Neuronal stem cell (in vitro differentiated cells): ENCODE measurements at regions not wholly inside any gene's neighbourhood (a gene's known extent, or its start where the extent isn't known, plus 50 kb on each side); places are given as distances from the start of the nearest gene placed in this dataset.

Experiments used
- DNase-seq: peaks from one replicate; pipeline ENCODE4 v3.0.0-alpha.2; 2013; ENCODE audit warnings: low spot score
- H2AFZ ChIP-seq: one replicate; pipeline ENCODE4 v1.6.1; 2013; ENCODE audit warnings: mild to moderate bottlenecking, low read length, inconsistent platforms
- H2AK5ac ChIP-seq: 2 replicates; pipeline ENCODE4 v1.6.1; 2013; ENCODE audit warnings: low read depth, mild to moderate bottlenecking, inconsistent platforms, low read length, moderate library complexity, mixed read lengths
- H2BK120ac ChIP-seq: 2 replicates; pipeline ENCODE4 v1.6.1; 2013; ENCODE audit warnings: low read depth, mild to moderate bottlenecking, inconsistent platforms, low read length, moderate library complexity, mixed read lengths
- H2BK12ac ChIP-seq: one replicate; pipeline ENCODE4 v1.6.1; 2013; ENCODE audit warnings: low read length, inconsistent platforms
- H2BK15ac ChIP-seq: 2 replicates; pipeline ENCODE4 v1.6.1; 2013; ENCODE audit warnings: mild to moderate bottlenecking, low read length, inconsistent platforms, mixed read lengths
- H2BK5ac ChIP-seq: one replicate; pipeline ENCODE4 v1.6.1; 2013; ENCODE audit warnings: inconsistent platforms, mild to moderate bottlenecking, low read length, moderate library complexity
- H3K14ac ChIP-seq: one replicate; pipeline ENCODE4 v1.6.1; 2013; ENCODE audit warnings: low read length, inconsistent platforms
- H3K18ac ChIP-seq: 2 replicates; pipeline ENCODE4 v1.6.1; 2013; ENCODE audit warnings: low read length, inconsistent platforms
- H3K23ac ChIP-seq: 2 replicates; pipeline ENCODE4 v1.6.1; 2013; ENCODE audit warnings: low read depth, mild to moderate bottlenecking, mixed read lengths, low read length, inconsistent platforms; ENCODE audit not compliant: poor library complexity
- H3K27ac ChIP-seq: replicated peaks from 3 replicates; pipeline ENCODE4 v1.5.1; 2013; ENCODE audit warnings: low read length, inconsistent platforms
- H3K27me3 ChIP-seq, 3 experiments: 2 replicates each; pipeline ENCODE4 v1.6.1; 2013; ENCODE audit warnings: low read length in 3 of 3, mild to moderate bottlenecking in 2 of 3, inconsistent platforms in 1 of 3, low read depth in 1 of 3, mixed read lengths in 1 of 3, moderate library complexity in 1 of 3; ENCODE audit not compliant: control insufficient read depth in 3 of 3, insufficient read depth in 3 of 3
- H3K36me3 ChIP-seq, 2 donors: replicated peaks in 1 of 2; 2 replicates each; pipeline ENCODE4 v1.6.1; 2013; ENCODE audit warnings: low read length in 2 of 2; ENCODE audit not compliant: control insufficient read depth in 2 of 2, insufficient read depth in 2 of 2
- H3K4ac ChIP-seq: 2 replicates; pipeline ENCODE4 v1.6.1; 2013; ENCODE audit warnings: inconsistent platforms, mild to moderate bottlenecking, low read length, moderate library complexity
- H3K4me1 ChIP-seq, 2 donors: 1 replicate in 1 of 2; 2 replicates in 1 of 2; pipeline ENCODE4 v1.6.1; 2013; ENCODE audit warnings: low read length in 2 of 2, low read depth in 1 of 2; ENCODE audit not compliant: control insufficient read depth in 2 of 2, insufficient read depth in 1 of 2
- H3K4me2 ChIP-seq: one replicate; pipeline ENCODE4 v1.6.1; 2013; ENCODE audit warnings: mild to moderate bottlenecking, low read length, inconsistent platforms; ENCODE audit not compliant: insufficient read depth, poor library complexity, severe bottlenecking
- H3K4me3 ChIP-seq, 2 donors: 2 replicates each; pipeline ENCODE4 v1.5.1; 2013; ENCODE audit warnings: low read length in 2 of 2, mild to moderate bottlenecking in 2 of 2, inconsistent platforms in 1 of 2, moderate library complexity in 1 of 2
- H3K79me1 ChIP-seq: one replicate; pipeline ENCODE4 v1.6.1; 2013; ENCODE audit warnings: low read depth, mild to moderate bottlenecking, inconsistent platforms, low read length, moderate library complexity
- H3K9ac ChIP-seq: one replicate; pipeline ENCODE4 v1.6.1; 2013; ENCODE audit warnings: mild to moderate bottlenecking, low read depth, low read length, inconsistent platforms; ENCODE audit not compliant: poor library complexity
- H3K9me3 ChIP-seq, 2 donors: replicated peaks in 1 of 2; 2 replicates each; pipeline versions ENCODE3 to v1.6.1; 2013; ENCODE audit warnings: low read length in 2 of 2, mild to moderate bottlenecking in 2 of 2, inconsistent platforms in 1 of 2, low read depth in 1 of 2, mixed read lengths in 1 of 2, moderate library complexity in 1 of 2; ENCODE audit not compliant: control insufficient read depth in 2 of 2, insufficient read depth in 1 of 2
- H4K8ac ChIP-seq: one replicate; pipeline ENCODE4 v1.6.1; 2013; ENCODE audit warnings: low read depth, mild to moderate bottlenecking, inconsistent platforms, low read length, moderate library complexity
- H4K91ac ChIP-seq: one replicate; pipeline ENCODE4 v1.6.1; 2013; ENCODE audit warnings: low read length, low read depth, mild to moderate bottlenecking, inconsistent platforms; ENCODE audit not compliant: poor library complexity
- WGBS, 2 donors: extraction: QIAGEN DNeasy Blood & Tissue Kit; methylation state at CpG; one replicate each; pipeline ENCODE4 v1.1.7; 2013; ENCODE audit warnings: missing lambda C conversion rate in 2 of 2, mixed read lengths in 1 of 2; ENCODE audit not compliant: insufficient read length in 2 of 2, insufficient replicate concordance in 1 of 2; ENCODE audit errors: extremely low coverage in 2 of 2; 5-methylcytosine and 5-hydroxymethylcytosine counted together

GRCh38 chr2:211174021-211174420 lies 617.6 kb downstream of the CPS1 start:
- Histone ChIP-seq H3K4me1 (peaks cover 0 to 9% of the 10 kb centered on the region in 2 donors), H4K91ac (no peak overlapping the region), H3K79me1 (no peaks in the 10 kb centered on the region), H3K9ac (no peak overlapping the region), H3K9me3 (no peaks in the 10 kb centered on the region), H3K14ac (no peak overlapping the region), H2AFZ (no peak overlapping the region), H2AK5ac (no peak overlapping the region), H2BK15ac (no peak overlapping the region), H3K27me3 (no peaks in the 10 kb centered on the region), H3K4me2 (no peak overlapping the region), H2BK12ac (no peak overlapping the region), H2BK120ac (no peak overlapping the region), H3K18ac (no peak overlapping the region), H3K4me3 (no peak overlapping the region), H3K23ac (no peak overlapping the region), H3K27ac (no peak overlapping the region), H3K4ac (no peak overlapping the region), H4K8ac (no peak overlapping the region), H3K36me3 (no peaks in the 10 kb centered on the region), H2BK5ac (no peak overlapping the region)
- no peak for DNase-seq
- WGBS, 2 donors, result no CpG with 5 or more reads among the region's 2 CpGs

- no peak overlapping the region for H2AK5ac ChIP-seq
- H3K14ac ChIP-seq, result no peak overlapping the region
- H3K27ac ChIP-seq, result no peak overlapping the region
- peaks cover 0 to 9% of the 10 kb centered on the region in 2 donors for H3K4me1 ChIP-seq
- no peak overlapping the region for H4K8ac ChIP-seq
- H3K4me3 ChIP-seq, result no peak overlapping the region
- H3K23ac ChIP-seq, result no peak overlapping the region
- H2BK5ac ChIP-seq, result no peak overlapping the region
- no peaks in the 10 kb centered on the region for H3K36me3 ChIP-seq
- H3K27me3 ChIP-seq, result no peaks in the 10 kb centered on the region
- H3K4me2 ChIP-seq, result no peak overlapping the region
- H2BK120ac ChIP-seq, result no peak overlapping the region
- H3K9me3 ChIP-seq, result no peaks in the 10 kb centered on the region
- no peak overlapping the region for H4K91ac ChIP-seq
- H2BK15ac ChIP-seq, result no peak overlapping the region
- no peak for DNase-seq
- no peak overlapping the region for H3K18ac ChIP-seq
- no peak overlapping the region for H2AFZ ChIP-seq
- H3K4ac ChIP-seq, result no peak overlapping the region
- H3K9ac ChIP-seq, result no peak overlapping the region
- no peaks in the 10 kb centered on the region for H3K79me1 ChIP-seq
- WGBS, 2 donors, result no CpG with 5 or more reads among the region's 4 CpGs
- H2BK12ac ChIP-seq, result no peak overlapping the region
Measured at GRCh38 chr2:211174631-211175030, 618.2 kb downstream of the CPS1 start.

GRCh38 chr2:211175956-211176355 lies 619.6 kb downstream of the CPS1 start:
- WGBS, 2 donors, result no CpG with 5 or more reads among the region's 2 CpGs
- H4K91ac ChIP-seq, result no peak overlapping the region
- no peak overlapping the region for H2BK15ac ChIP-seq
- H3K23ac ChIP-seq, result no peak overlapping the region
- H3K27ac ChIP-seq, result no peak overlapping the region
- no peaks in the 10 kb centered on the region for H3K36me3 ChIP-seq
- H3K4me2 ChIP-seq, result no peak overlapping the region
- peaks cover 0 to 9% of the 10 kb centered on the region in 2 donors for H3K4me1 ChIP-seq
- no peak overlapping the region for H3K4ac ChIP-seq
- H3K27me3 ChIP-seq, result no peaks in the 10 kb centered on the region
- H4K8ac ChIP-seq, result no peak overlapping the region
- no peaks in the 10 kb centered on the region for H3K79me1 ChIP-seq
- no peak overlapping the region for H3K4me3 ChIP-seq
- H3K9ac ChIP-seq, result no peak overlapping the region
- no peak overlapping the region for H2BK5ac ChIP-seq
- H2AFZ ChIP-seq, result no peak overlapping the region
- H2AK5ac ChIP-seq, result no peak overlapping the region
- no peak overlapping the region for H3K14ac ChIP-seq
- H3K9me3 ChIP-seq, result no peaks in the 10 kb centered on the region
- no peak overlapping the region for H2BK12ac ChIP-seq
- no peak overlapping the region for H3K18ac ChIP-seq
- DNase-seq, result no peak
- no peak overlapping the region for H2BK120ac ChIP-seq

GRCh38 chr2:211176514-211177141 lies 620.2 kb downstream of the CPS1 start:
- no peak overlapping the region for H2BK120ac ChIP-seq
- peaks cover 2 to 12% of the 10 kb centered on the region in 2 donors for H3K4me1 ChIP-seq
- H3K23ac ChIP-seq, result no peak overlapping the region
- no peak for DNase-seq
- no peak overlapping the region for H4K8ac ChIP-seq
- no peaks in the 10 kb centered on the region for H3K27me3 ChIP-seq
- H3K9ac ChIP-seq, result no peak overlapping the region
- H3K4me2 ChIP-seq, result no peak overlapping the region
- H3K4me3 ChIP-seq, result no peak overlapping the region
- H2AK5ac ChIP-seq, result no peak overlapping the region
- no peak overlapping the region for H3K4ac ChIP-seq
- no peak overlapping the region for H3K14ac ChIP-seq
- no peaks in the 10 kb centered on the region for H3K36me3 ChIP-seq
- H3K18ac ChIP-seq, result no peak overlapping the region
- H3K79me1 ChIP-seq, result no peaks in the 10 kb centered on the region
- no peaks in the 10 kb centered on the region for H3K9me3 ChIP-seq
- H2BK15ac ChIP-seq, result no peak overlapping the region
- no peak overlapping the region for H2BK5ac ChIP-seq
- H4K91ac ChIP-seq, result no peak overlapping the region
- no peak overlapping the region for H2BK12ac ChIP-seq
- peak overlapping the region; percentile 45 for H2AFZ ChIP-seq
- H3K27ac ChIP-seq, result no peak overlapping the region
